Common myeloid progenitor, CD34-positive (primary cell): ENCODE measurements at regions not wholly inside any gene's neighbourhood (a gene's known extent, or its start where the extent isn't known, plus 50 kb on each side); places are given as distances from the start of the nearest gene placed in this dataset.

Experiments used
- CTCF ChIA-PET: fragments of 350-600 bp; sonication (Branson Sonifier 250); formaldehyde crosslinking; loops from one replicate; lab custom pipeline; 2021; ENCODE audit warnings: antibody characterized with exemption; lab: Charles Lee
- POLR2A ChIA-PET: fragments of 350-600 bp; sonication (Branson Sonifier 250); formaldehyde crosslinking; loops from one replicate; lab custom pipeline; 2021; ENCODE audit warnings: antibody characterized with exemption; lab: Charles Lee
- DNase-seq, 3 donors: peaks; one replicate each; pipeline versions ENCODE4 v3.0.0 to v3.0.0-alpha.2; 2013
- H3K27ac ChIP-seq, 2 experiments: 1 replicate in 1 of 2; 2 replicates in 1 of 2; pipeline ENCODE4 v1.7.0; 2013; ENCODE audit warnings: inconsistent platforms in 2 of 2, low read length in 2 of 2, mild to moderate bottlenecking in 2 of 2, low read depth in 1 of 2, moderate library complexity in 1 of 2; ENCODE audit not compliant: severe bottlenecking in 2 of 2, insufficient read depth in 1 of 2, poor library complexity in 1 of 2
- H3K27me3 ChIP-seq, 5 experiments: replicated peaks in 2 of 5; 1 replicate in 3 of 5; 2 replicates in 2 of 5; pipeline versions ENCODE4 v1.6.1 to v1.7.0; 2013; ENCODE audit warnings: low read length in 4 of 5, mild to moderate bottlenecking in 2 of 5, moderate library complexity in 2 of 5, inconsistent platforms in 1 of 5; ENCODE audit not compliant: insufficient read depth in 5 of 5, control insufficient read depth in 4 of 5
- H3K36me3 ChIP-seq, 4 experiments: 1 replicate in 2 of 4; 2 replicates in 2 of 4; pipeline versions ENCODE4 v1.6.1 to v1.7.0; 2013; ENCODE audit warnings: low read length in 3 of 4, control low read depth in 1 of 4, mild to moderate bottlenecking in 1 of 4; ENCODE audit not compliant: control insufficient read depth in 4 of 4, insufficient read depth in 4 of 4
- H3K4me1 ChIP-seq, 4 experiments: 1 replicate in 3 of 4; 2 replicates in 1 of 4; pipeline versions ENCODE4 v1.6.1 to v1.7.1; 2013; ENCODE audit warnings: low read length in 3 of 4, mild to moderate bottlenecking in 3 of 4, control low read depth in 1 of 4, inconsistent platforms in 1 of 4, moderate library complexity in 1 of 4; ENCODE audit not compliant: control insufficient read depth in 4 of 4, insufficient read depth in 4 of 4; ENCODE audit errors: control extremely low read depth in 1 of 4
- H3K4me3 ChIP-seq, 7 experiments: 1 replicate in 4 of 7; 2 replicates in 3 of 7; pipeline versions ENCODE4 v1.5.1 to v1.7.0; 2013; ENCODE audit warnings: mild to moderate bottlenecking in 7 of 7, low read length in 6 of 7, moderate library complexity in 6 of 7, inconsistent platforms in 2 of 7, low read depth in 2 of 7, control low read depth in 1 of 7; ENCODE audit not compliant: insufficient read depth in 4 of 7, control insufficient read depth in 1 of 7; ENCODE audit errors: extremely low read depth in 1 of 7
- H3K9me3 ChIP-seq, 5 experiments: 1 replicate in 4 of 5; 2 replicates in 1 of 5; pipeline versions ENCODE4 v1.6.1 to v1.7.1; 2013; ENCODE audit warnings: low read length in 4 of 5, mild to moderate bottlenecking in 2 of 5, inconsistent platforms in 1 of 5, low read depth in 1 of 5, moderate library complexity in 1 of 5; ENCODE audit not compliant: control insufficient read depth in 4 of 5, insufficient read depth in 2 of 5; ENCODE audit errors: control extremely low read depth in 1 of 5
- WGBS: methylation state at CpG from one replicate; pipeline ENCODE4 v1.1.5; 2013; ENCODE audit not compliant: insufficient coverage; 5-methylcytosine and 5-hydroxymethylcytosine counted together

DNA sequence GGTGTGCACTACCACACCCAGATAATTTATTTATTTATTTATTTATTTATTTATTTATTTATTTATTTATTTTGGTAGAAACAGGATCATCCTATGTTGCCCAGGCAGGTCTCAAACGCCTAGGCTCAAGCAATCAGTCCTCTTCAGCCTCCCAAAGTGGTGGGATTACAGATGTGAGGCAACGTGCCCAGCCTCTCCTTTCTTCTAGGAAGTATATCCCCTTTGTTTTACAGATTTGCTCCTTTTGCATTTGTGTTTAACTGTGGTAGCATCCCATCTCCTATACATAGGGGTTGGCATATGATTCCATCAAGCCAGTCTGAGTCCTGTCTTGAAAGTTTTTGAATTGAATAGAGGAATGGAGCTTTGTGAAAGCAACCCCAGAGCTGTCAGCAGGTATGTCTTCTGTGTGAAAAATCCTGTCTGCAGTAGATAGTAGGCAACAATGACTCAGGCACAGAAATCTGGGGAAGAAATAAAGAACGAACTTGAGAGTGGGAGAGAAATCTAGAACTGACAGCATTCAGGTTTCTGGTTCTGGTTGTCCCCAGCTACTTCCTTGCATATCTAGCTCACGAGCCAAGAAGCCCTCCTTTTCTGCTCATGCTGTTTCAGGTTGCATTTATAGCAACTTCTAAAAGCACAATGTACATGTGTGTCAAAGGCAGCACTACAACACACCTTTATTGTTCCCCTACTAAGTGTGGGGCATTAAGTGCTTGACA lies 113.7 kb upstream of the LSM6 start:
- Histone ChIP-seq H3K27me3 (peaks cover 0 to 4% (median 0%) of the 10 kb centered on the region in 5 experiments), H3K9me3 (peaks cover 0 to 3% (median 0%) of the 10 kb centered on the region in 5 experiments), H3K4me1 (no peaks in the 10 kb centered on the region), H3K4me3 (no peak overlapping the region), H3K36me3 (no peaks in the 10 kb centered on the region), H3K27ac (no peak overlapping the region)
- ChIA-PET CTCF (no interaction called here), POLR2A (no interaction called here)
- no peak for DNase-seq
- 75% methylated on average over 4 of the region's 4 CpGs for WGBS

DNA sequence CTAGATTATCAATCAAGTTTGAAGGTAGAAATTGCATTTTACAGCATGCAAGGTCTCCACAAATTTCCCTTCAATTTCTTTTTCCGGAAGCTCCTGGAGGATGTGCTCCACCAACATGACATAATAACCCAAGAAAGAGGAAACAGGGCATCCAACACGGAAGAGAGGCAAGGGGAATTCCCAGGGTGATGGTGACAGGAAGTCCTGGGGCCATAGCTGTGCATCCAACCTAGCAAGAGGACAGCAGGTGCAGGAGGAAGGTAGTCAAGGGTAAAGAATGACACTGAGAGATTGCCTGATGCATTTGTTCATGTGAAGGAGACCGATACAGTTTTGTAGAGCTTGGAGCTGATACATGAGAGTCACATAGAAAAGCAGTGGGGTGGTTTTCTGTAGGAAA lies 115.7 kb upstream of the LSM6 start:
- H3K4me1 ChIP-seq, result no peaks in the 10 kb centered on the region
- H3K9me3 ChIP-seq, result no peaks in the 10 kb centered on the region
- no peak overlapping the region for H3K4me3 ChIP-seq
- no peaks in the 10 kb centered on the region for H3K36me3 ChIP-seq
- CTCF ChIA-PET, result interaction anchor here (1.2 kb wide), 1 partner anchor 9 kb away, joined by 3 read pairs; no protein-coding TSS in a partner anchor
- H3K27me3 ChIP-seq, result peaks cover 0 to 5% (median 4%) of the 10 kb centered on the region in 5 experiments
- WGBS, result 50% methylated on average over 1 of the region's 3 CpGs
- peak; percentile 10 to 50 (median 22) for DNase-seq
- POLR2A ChIA-PET, result no interaction called here
- H3K27ac ChIP-seq, result no peak overlapping the region

DNA sequence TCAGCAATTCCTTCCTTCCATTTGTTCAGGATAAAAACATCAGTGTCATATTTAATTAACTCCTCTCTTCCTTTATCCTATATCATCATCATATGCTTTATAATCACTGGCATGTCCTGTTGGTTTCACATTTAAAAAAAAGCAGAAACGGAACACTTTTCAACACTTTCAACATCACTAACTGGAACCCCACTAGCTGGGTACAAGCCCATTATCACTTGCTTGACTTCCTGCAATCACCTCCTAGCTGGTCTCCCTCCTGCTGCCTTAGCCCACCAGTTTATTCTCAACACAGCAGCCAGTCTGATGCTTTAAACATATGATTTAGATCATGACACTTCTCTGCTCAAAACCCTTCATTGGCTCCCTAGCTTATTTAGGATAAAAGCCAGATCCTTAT lies 116.4 kb upstream of the LSM6 start:
- ChIA-PET CTCF (no interaction called here), POLR2A (no interaction called here)
- Histone ChIP-seq H3K4me1 (no peaks in the 10 kb centered on the region), H3K36me3 (no peaks in the 10 kb centered on the region), H3K4me3 (no peak overlapping the region), H3K9me3 (no peaks in the 10 kb centered on the region), H3K27me3 (peaks cover 0 to 5% (median 4%) of the 10 kb centered on the region in 5 experiments), H3K27ac (no peak overlapping the region)
- DNase-seq, result peak in 1 of 3 donors; percentile 10
- 88% methylated on average over 1 of the region's 1 CpG for WGBS

DNA sequence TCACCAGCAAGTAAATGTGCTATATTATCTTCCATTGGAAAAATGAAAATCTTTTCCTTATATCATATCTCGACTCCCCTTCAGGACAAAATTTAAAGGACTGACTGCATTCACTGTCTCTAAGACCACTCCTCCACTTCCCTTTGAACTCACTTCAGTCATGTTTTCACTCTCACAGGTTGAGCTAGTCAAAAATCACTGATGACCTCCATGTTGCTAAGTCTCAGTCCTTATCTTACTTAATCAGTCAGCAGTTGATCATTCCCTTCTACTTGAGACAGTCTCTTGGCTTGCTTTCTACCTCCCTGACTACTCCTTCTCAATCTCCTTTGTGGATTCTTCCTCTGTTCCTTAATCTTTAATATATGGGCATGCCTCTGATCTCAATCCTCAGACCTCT lies 117.0 kb upstream of the LSM6 start:
- ChIA-PET CTCF (no interaction called here), POLR2A (no interaction called here)
- 100% methylated on average over 1 of the region's 1 CpG for WGBS
- H3K27me3 ChIP-seq, result peaks cover 0 to 5% (median 4%) of the 10 kb centered on the region in 5 experiments
- H3K4me3 ChIP-seq, result no peak overlapping the region
- no peak overlapping the region for H3K27ac ChIP-seq
- no peak for DNase-seq
- H3K9me3 ChIP-seq, result no peaks in the 10 kb centered on the region
- no peaks in the 10 kb centered on the region for H3K4me1 ChIP-seq
- H3K36me3 ChIP-seq, result no peaks in the 10 kb centered on the region

DNA sequence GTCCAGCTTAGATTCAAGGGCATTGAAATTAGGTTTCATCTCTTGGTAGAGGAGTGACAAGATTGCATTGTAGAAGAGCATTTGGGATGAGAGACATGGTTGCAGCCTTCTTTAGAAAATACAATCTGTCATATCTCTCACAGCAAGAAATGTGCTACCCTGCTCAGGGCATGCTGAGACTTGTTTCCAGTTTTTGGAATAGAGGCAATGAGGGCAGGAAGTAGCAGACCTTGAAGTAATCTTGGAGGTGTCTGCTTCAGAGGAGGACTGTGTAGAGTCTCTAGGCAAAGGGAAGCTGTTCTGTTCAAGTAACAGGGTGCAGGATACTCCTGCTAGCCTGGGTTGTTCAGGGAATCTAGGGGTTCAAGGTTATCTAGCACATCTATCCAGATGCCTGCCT lies 116.1 kb upstream of the ZNF827 start:
- ChIA-PET CTCF (no interaction called here), POLR2A (no interaction called here)
- no peak overlapping the region for H3K27ac ChIP-seq

GRCh38 chr4:146053891-146054290 lies 115.3 kb upstream of the ZNF827 start:
- H3K27me3 ChIP-seq, result peaks cover 0 to 5% (median 4%) of the 10 kb centered on the region in 5 experiments
- no CpG with 5 or more reads among the region's 1 CpG for WGBS
- CTCF ChIA-PET, result no interaction called here

More for the DNA sequence above, 116.1 kb upstream of the ZNF827 start:
- H3K4me3 ChIP-seq, result no peak overlapping the region
- DNase-seq, result no peak
- no peaks in the 10 kb centered on the region for H3K36me3 ChIP-seq
- H3K27me3 ChIP-seq, result peaks cover 0 to 5% (median 4%) of the 10 kb centered on the region in 5 experiments
- no peaks in the 10 kb centered on the region for H3K4me1 ChIP-seq
- H3K9me3 ChIP-seq, result no peaks in the 10 kb centered on the region

DNA sequence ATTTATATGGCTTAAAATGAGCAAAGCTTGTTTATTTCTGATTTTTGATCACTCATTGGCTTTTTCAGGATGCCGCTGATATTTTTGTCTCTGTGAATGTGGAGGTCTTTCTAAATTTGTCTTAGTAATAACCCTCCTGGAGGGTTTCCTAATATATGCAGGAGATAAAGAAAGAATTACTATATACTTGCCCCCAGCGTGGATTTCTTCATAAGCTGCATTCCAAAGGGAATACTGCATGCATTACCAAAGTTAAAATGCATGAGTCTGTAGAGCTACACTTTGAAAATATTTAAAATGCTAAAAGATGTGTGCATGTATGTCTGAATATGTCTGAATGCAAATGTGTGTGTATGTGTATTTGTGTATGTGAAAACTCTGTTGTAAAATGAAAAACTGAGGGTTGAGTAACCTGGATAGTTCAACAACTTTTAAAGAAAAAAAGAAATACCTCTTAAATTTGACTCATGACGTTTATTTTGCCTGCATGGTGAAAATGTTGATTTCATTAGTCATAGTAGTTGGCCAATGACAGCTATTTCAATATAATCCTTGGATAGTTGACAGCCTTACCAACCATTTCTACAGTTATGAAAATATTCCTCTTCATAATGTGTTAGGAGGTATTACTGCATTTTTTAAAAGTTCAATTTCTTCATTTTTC lies 113.2 kb upstream of the ZNF827 start:
- no peak for DNase-seq
- POLR2A ChIA-PET, result no interaction called here
- Histone ChIP-seq H3K9me3 (peaks cover 0 to 5% (median 3%) of the 10 kb centered on the region in 5 experiments), H3K27me3 (peaks cover 0 to 4% (median 2%) of the 10 kb centered on the region in 5 experiments), H3K27ac (no peak overlapping the region), H3K4me3 (no peak overlapping the region), H3K4me1 (no peaks in the 10 kb centered on the region), H3K36me3 (no peaks in the 10 kb centered on the region)
- no CpG with 5 or more reads among the region's 3 CpGs for WGBS
- CTCF ChIA-PET, result no interaction called here

More at GRCh38 chr4:146053891-146054290, 115.3 kb upstream of the ZNF827 start:
- POLR2A ChIA-PET, result no interaction called here
- no peak for DNase-seq
- H3K36me3 ChIP-seq, result no peaks in the 10 kb centered on the region
- H3K4me3 ChIP-seq, result no peak overlapping the region
- no peaks in the 10 kb centered on the region for H3K4me1 ChIP-seq
- no peaks in the 10 kb centered on the region for H3K9me3 ChIP-seq
- H3K27ac ChIP-seq, result no peak overlapping the region
